HL-60 (cell line): ENCODE measurements at regions not wholly inside any gene's neighbourhood (a gene's known extent, or its start where the extent isn't known, plus 50 kb on each side); places are given as distances from the start of the nearest gene placed in this dataset.

Experiments used
- CTCF ChIP-seq: IDR thresholded peaks from one replicate; pipeline ENCODE4 v1.5.1; 2011; ENCODE audit warnings: low read length, control low read depth, inconsistent platforms; ENCODE audit not compliant: insufficient read depth
- GABPA ChIP-seq: IDR thresholded peaks from 2 replicates; pipeline ENCODE4 v1.6.1; 2012; ENCODE audit warnings: low read depth
- POLR2AphosphoS5 ChIP-seq: IDR thresholded peaks from 2 replicates; pipeline ENCODE4 v1.6.1; 2012; ENCODE audit warnings: low read depth

- TF ChIP-seq POLR2AphosphoS5 (no peak), CTCF (no peak), GABPA (no peak)
Measured at GRCh38 chr3:159775372-159775961, 213.2 kb upstream of the IL12A start.
